Right atrium auricular region (tissue), 2 donors: ENCODE measurements at regions not wholly inside any gene's neighbourhood (a gene's known extent, or its start where the extent isn't known, plus 50 kb on each side); places are given as distances from the start of the nearest gene placed in this dataset.
"Not testable (repeated sequence)": the region's sequence is repeated elsewhere in the genome, so short reads cannot be mapped to it uniquely, and the experiment has no call there.

ENCODE experiments used
- DNase-seq: peaks from one replicate; pipeline ENCODE4 v3.0.0-alpha.2; 2019; ENCODE audit warnings: low spot score
- H3K27ac ChIP-seq, 2 donors: fragments of 200-600 bp; sonication (generic); 1 replicate in 1 of 2; 2 replicates in 1 of 2; pipeline ENCODE4 v1.5.1; 2016 to 2019
- H3K27me3 ChIP-seq, 2 donors: fragments of 200-600 bp; sonication (generic); one replicate each; pipeline versions ENCODE4 v1.5.1 to v1.6.0; 2017 to 2019
- H3K36me3 ChIP-seq: fragments of 200-600 bp; sonication (generic); one replicate; pipeline ENCODE4 v1.5.1; 2016
- H3K4me1 ChIP-seq, 2 donors: fragments of 200-600 bp; sonication (generic); one replicate each; pipeline versions ENCODE4 v1.5.1 to v1.6.0; 2017 to 2019
- H3K4me3 ChIP-seq, 2 donors: fragments of 200-600 bp; sonication (generic); 1 replicate in 1 of 2; 2 replicates in 1 of 2; pipeline ENCODE4 v1.5.1; 2017 to 2019; ENCODE audit warnings: mild to moderate bottlenecking in 1 of 2, moderate library complexity in 1 of 2
- H3K9me3 ChIP-seq, 2 donors: fragments of 200-600 bp; sonication (generic); one replicate each; pipeline ENCODE4 v1.5.1; 2019
- CTCF ChIP-seq, 2 donors: fragments of 200-600 bp; sonication (generic); IDR thresholded peaks; one replicate each; pipeline ENCODE4 v1.5.1; 2019; ENCODE audit warnings: antibody characterized with exemption in 2 of 2

DNA sequence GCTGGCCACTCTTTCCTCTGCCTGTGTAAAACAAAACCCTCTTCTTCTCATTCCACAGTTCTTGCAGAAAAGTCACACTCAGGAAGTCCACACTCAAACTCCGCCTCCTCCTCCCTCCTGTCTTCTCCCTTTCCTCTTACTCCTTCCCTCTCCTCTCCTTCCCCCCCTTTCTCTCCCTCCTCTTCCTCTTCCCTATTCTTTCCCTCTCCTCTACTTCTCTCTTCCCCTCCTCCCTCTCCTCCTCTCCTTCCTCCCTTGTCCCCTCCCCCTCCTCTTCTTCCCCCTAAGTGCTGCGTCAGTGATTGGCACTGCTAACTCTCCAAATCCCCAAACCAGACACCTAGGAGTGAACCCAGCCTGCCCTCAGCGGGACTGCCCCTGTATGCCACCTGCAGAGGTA, 67.0 kb downstream of the ZNF467 start:
- H3K4me3 ChIP-seq, result no peak overlapping the region
- H3K4me1 ChIP-seq, result no peaks in the 10 kb centered on the region
- H3K36me3 ChIP-seq, result no peaks in the 10 kb centered on the region
- DNase-seq, result no peak
- no peaks in the 10 kb centered on the region for H3K27me3 ChIP-seq
- no peak overlapping the region for H3K27ac ChIP-seq
- no peak for TF ChIP-seq CTCF (IDR thresholded peaks at IDR 0.05)
- peaks cover 8 to 24% of the 10 kb centered on the region in 2 donors for H3K9me3 ChIP-seq

DNA sequence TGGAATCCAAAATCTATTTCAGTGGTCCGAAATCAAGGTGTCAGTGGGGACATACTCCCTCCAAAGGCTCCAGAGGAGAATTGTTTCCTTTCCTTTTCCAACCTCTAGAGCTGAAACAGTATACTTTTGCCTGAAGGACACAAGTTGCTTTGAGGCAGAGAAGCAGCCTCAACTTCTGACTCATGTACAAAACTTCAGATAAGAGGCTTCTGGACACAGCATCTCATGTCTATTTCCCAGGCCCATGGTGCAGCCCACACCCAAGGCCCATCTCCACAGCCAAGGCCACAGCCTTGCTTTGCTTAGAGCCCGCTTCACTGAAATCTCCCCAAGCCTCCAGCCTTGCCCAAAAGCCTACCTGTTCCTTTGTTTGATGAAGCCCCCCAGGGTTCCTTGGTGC, 68.9 kb downstream of the ZNF467 start:
- Histone ChIP-seq H3K27ac (no peak overlapping the region), H3K4me1 (no peaks in the 10 kb centered on the region), H3K4me3 (no peak overlapping the region), H3K36me3 (no peaks in the 10 kb centered on the region), H3K9me3 (peaks cover 0 to 5% of the 10 kb centered on the region in 2 donors), H3K27me3 (no peaks in the 10 kb centered on the region)
- no peak for TF ChIP-seq CTCF (IDR thresholded peaks at IDR 0.05)
- no peak for DNase-seq

DNA sequence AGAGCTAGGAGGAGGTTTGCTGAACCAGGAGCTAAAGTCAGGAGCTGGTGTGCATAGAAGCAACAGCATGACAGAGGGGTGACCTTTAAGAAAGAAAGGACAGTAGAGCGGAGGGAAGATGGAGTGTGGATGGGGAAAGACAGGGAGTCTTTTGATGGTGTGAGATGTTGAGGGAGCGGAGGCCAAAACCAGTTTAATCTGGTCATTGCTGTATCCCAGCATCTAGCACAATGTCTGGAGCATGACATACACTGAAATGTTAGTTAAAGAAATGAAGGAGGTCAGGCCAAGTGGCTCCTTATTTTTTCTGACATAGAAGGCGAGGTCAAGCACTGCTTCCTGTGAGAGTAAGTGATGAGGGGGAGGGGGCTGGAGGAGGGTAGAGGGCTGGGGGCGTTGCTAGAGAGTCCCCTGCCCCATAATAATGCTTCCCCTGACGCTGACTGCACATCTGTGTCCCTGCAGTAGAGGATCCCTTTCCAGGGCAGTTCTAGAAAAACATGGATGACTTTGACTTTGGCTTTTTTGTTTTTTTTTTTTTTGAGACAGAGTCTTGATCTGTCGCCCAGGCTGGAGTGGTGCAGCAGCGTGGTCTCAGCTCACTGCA, 70.2 kb downstream of the ZNF467 start:
- TF ChIP-seq CTCF (IDR thresholded peaks at IDR 0.05), result no peak
- Histone ChIP-seq H3K9me3 (no peaks in the 10 kb centered on the region), H3K4me3 (no peak overlapping the region), H3K27me3 (no peaks in the 10 kb centered on the region), H3K27ac (no peak overlapping the region), H3K36me3 (no peaks in the 10 kb centered on the region), H3K4me1 (no peaks in the 10 kb centered on the region)
- DNase-seq, result no peak

GRCh38 chr7:149701495-149702240, 71.7 kb downstream of the ZNF467 start:
- Histone ChIP-seq H3K27ac (no peak overlapping the region), H3K4me3 (no peak overlapping the region), H3K4me1 (no peaks in the 10 kb centered on the region), H3K9me3 (no peaks in the 10 kb centered on the region), H3K36me3 (no peaks in the 10 kb centered on the region), H3K27me3 (no peaks in the 10 kb centered on the region)
- no peak for DNase-seq
- TF ChIP-seq CTCF (IDR thresholded peaks at IDR 0.05), result no peak

DNA sequence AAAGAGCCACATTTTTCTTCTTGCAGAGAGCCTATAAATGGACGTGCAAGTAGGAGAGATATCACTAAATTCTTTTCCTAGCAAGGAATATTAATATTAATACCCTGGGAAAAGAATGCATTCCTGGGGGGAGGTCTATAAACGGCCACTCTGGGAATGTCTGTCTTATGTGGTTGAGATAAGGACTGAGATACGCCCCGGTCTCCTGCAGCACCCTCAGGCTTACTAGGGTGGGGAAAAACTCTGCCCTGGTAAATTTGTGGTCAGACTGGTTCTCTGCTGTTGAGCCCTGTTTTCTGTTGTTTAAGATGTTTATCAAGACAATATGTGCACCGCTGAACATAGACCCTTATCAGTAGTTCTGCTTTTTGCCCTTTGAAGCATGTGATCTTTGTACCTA, 75.6 kb downstream of the ZNF467 start:
- DNase-seq, H3K4me3 ChIP-seq, H3K36me3 ChIP-seq, H3K27me3 ChIP-seq, H3K9me3 ChIP-seq, H3K27ac ChIP-seq, H3K4me1 ChIP-seq: not testable (repeated sequence)

DNA sequence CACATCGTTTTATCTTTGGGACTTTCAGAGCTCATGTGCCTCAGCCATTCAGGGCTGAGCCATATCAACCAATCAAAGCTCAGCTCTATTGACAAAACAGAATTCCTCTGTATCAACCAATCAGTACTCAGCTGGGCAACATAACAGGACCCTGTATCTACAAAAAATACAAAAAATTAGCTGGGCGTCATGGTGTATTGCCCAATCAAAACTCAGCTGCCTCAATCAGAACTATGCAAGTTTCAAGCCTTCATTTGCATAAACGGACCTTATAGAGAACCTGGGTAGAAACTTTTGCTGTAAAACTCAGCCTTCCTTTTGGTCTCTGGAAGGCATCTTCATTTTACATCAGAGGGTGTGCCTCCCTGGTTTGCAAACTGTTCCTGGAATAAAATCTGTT, 77.1 kb downstream of the ZNF467 start:
- Histone ChIP-seq H3K27me3 (peaks cover 0 to 11% of the 10 kb centered on the region in 2 donors), H3K36me3 (no peaks in the 10 kb centered on the region)

More for the DNA sequence above, 77.1 kb downstream of the ZNF467 start:
- TF ChIP-seq CTCF (IDR thresholded peaks at IDR 0.05), result no peak
- H3K4me1 ChIP-seq, result peaks cover 0 to 6% of the 10 kb centered on the region in 2 donors
- no peak overlapping the region for H3K27ac ChIP-seq
- H3K9me3 ChIP-seq, result no peaks in the 10 kb centered on the region
- no peak overlapping the region for H3K4me3 ChIP-seq
- DNase-seq, result no peak
